Activated naive CD4-positive, alpha-beta T cell treated with anti-CD3 and anti-CD28 coated beads, Interleukin-2, amount 50 U/mL, for 24 hours (primary cell): ENCODE measurements at regions not wholly inside any gene's neighbourhood (a gene's known extent, or its start where the extent isn't known, plus 50 kb on each side); places are given as distances from the start of the nearest gene placed in this dataset.
"Not testable (repeated sequence)": the region's sequence is repeated elsewhere in the genome, so short reads cannot be mapped to it uniquely, and the experiment has no call there.

ENCODE experiments used
- H3K27ac Mint-ChIP-seq: one replicate; pipeline ENCODE4 v1.8.0; 2021; ENCODE audit warnings: mild to moderate bottlenecking, mixed read lengths
- H3K27me3 Mint-ChIP-seq: one replicate; pipeline ENCODE4 v1.8.0; 2021; ENCODE audit warnings: mixed read lengths
- H3K36me3 Mint-ChIP-seq: one replicate; pipeline ENCODE4 v1.8.0; 2021; ENCODE audit warnings: mixed read lengths
- H3K4me1 Mint-ChIP-seq: one replicate; pipeline ENCODE4 v1.8.0; 2021; ENCODE audit warnings: mixed read lengths
- H3K4me3 Mint-ChIP-seq: one replicate; pipeline ENCODE4 v1.8.0; 2021; ENCODE audit warnings: mild to moderate bottlenecking, mixed read lengths
- H3K9me3 Mint-ChIP-seq: one replicate; pipeline ENCODE4 v1.8.0; 2021; ENCODE audit warnings: mixed read lengths

GRCh38 chr11:81987829-81988472 lies 745.7 kb downstream of the FAM181B start:
- peaks cover 14% of the 10 kb centered on the region for H3K9me3 Mint-ChIP-seq
- peaks cover 3% of the 10 kb centered on the region for H3K36me3 Mint-ChIP-seq
- H3K27ac Mint-ChIP-seq = no peak overlapping the region
- H3K27me3 Mint-ChIP-seq = no peaks in the 10 kb centered on the region
- no peaks in the 10 kb centered on the region for H3K4me1 Mint-ChIP-seq
- no peak overlapping the region for H3K4me3 Mint-ChIP-seq

- no peaks in the 10 kb centered on the region for H3K4me1 Mint-ChIP-seq
- H3K27me3 Mint-ChIP-seq = no peaks in the 10 kb centered on the region
- no peak overlapping the region for H3K27ac Mint-ChIP-seq
- peaks cover 3% of the 10 kb centered on the region for H3K36me3 Mint-ChIP-seq
- H3K9me3 Mint-ChIP-seq = peaks cover 14% of the 10 kb centered on the region
- no peak overlapping the region for H3K4me3 Mint-ChIP-seq
Observed at GRCh38 chr11:81986556-81987161, 747.0 kb downstream of the FAM181B start.

- Mint-ChIP-seq H3K4me1 (no peaks in the 10 kb centered on the region), H3K27ac (no peak overlapping the region), H3K27me3 (no peaks in the 10 kb centered on the region), H3K9me3 (peaks cover 9% of the 10 kb centered on the region), H3K4me3 (no peak overlapping the region), H3K36me3 (no peaks in the 10 kb centered on the region)
Observed at GRCh38 chr11:81979448-81979847, 754.2 kb downstream of the FAM181B start.

- no peaks in the 10 kb centered on the region for H3K27me3 Mint-ChIP-seq
- peaks cover 7% of the 10 kb centered on the region for H3K9me3 Mint-ChIP-seq
- H3K27ac Mint-ChIP-seq = no peak overlapping the region
- H3K36me3 Mint-ChIP-seq = no peaks in the 10 kb centered on the region
- H3K4me3 Mint-ChIP-seq = no peak overlapping the region
- no peaks in the 10 kb centered on the region for H3K4me1 Mint-ChIP-seq
Observed at GRCh38 chr11:81975261-81975900, 758.3 kb downstream of the FAM181B start.

- no peaks in the 10 kb centered on the region for H3K9me3 Mint-ChIP-seq
- no peaks in the 10 kb centered on the region for H3K4me1 Mint-ChIP-seq
- H3K27me3 Mint-ChIP-seq = no peaks in the 10 kb centered on the region
- no peak overlapping the region for H3K27ac Mint-ChIP-seq
- no peak overlapping the region for H3K4me3 Mint-ChIP-seq
- H3K36me3 Mint-ChIP-seq = no peaks in the 10 kb centered on the region
Observed at GRCh38 chr11:81970886-81971285, 762.8 kb downstream of the FAM181B start.

- Mint-ChIP-seq H3K4me3 (no peak overlapping the region), H3K4me1 (peaks cover 17% of the 10 kb centered on the region), H3K27ac (no peak overlapping the region), H3K9me3 (no peaks in the 10 kb centered on the region), H3K27me3 (no peaks in the 10 kb centered on the region), H3K36me3 (no peaks in the 10 kb centered on the region)
Observed at GRCh38 chr11:81967242-81967641, 766.4 kb downstream of the FAM181B start.

- no peaks in the 10 kb centered on the region for H3K9me3 Mint-ChIP-seq
- no peak overlapping the region for H3K4me3 Mint-ChIP-seq
- H3K27me3 Mint-ChIP-seq = no peaks in the 10 kb centered on the region
- H3K36me3 Mint-ChIP-seq = no peaks in the 10 kb centered on the region
- H3K27ac Mint-ChIP-seq = no peak overlapping the region
- H3K4me1 Mint-ChIP-seq = peaks cover 17% of the 10 kb centered on the region
Observed at GRCh38 chr11:81966340-81966739, 767.3 kb downstream of the FAM181B start.

GRCh38 chr11:81963018-81963417 lies 770.6 kb downstream of the FAM181B start:
- peaks cover 27% of the 10 kb centered on the region for H3K4me1 Mint-ChIP-seq
- peak overlapping the region; percentile 36 for H3K27ac Mint-ChIP-seq
- H3K36me3 Mint-ChIP-seq = no peaks in the 10 kb centered on the region
- H3K4me3 Mint-ChIP-seq = peak overlapping the region; percentile 3
- H3K27me3 Mint-ChIP-seq = no peaks in the 10 kb centered on the region
- no peaks in the 10 kb centered on the region for H3K9me3 Mint-ChIP-seq

- Mint-ChIP-seq H3K27ac (no peak overlapping the region), H3K4me3 (no peak overlapping the region), H3K27me3 (no peaks in the 10 kb centered on the region), H3K9me3 (peaks cover 5% of the 10 kb centered on the region), H3K36me3 (peaks cover 3% of the 10 kb centered on the region), H3K4me1 (peaks cover 27% of the 10 kb centered on the region)
Observed at GRCh38 chr11:81960443-81960842, 773.2 kb downstream of the FAM181B start.

GRCh38 chr11:81959341-81959740 lies 774.3 kb downstream of the FAM181B start:
- Mint-ChIP-seq H3K36me3 (peaks cover 3% of the 10 kb centered on the region), H3K4me1 (peaks cover 26% of the 10 kb centered on the region), H3K27ac (peak overlapping the region; percentile 6), H3K9me3 (peaks cover 5% of the 10 kb centered on the region), H3K4me3 (no peak overlapping the region), H3K27me3 (no peaks in the 10 kb centered on the region)

- not testable (repeated sequence) for H3K36me3 Mint-ChIP-seq, H3K4me1 Mint-ChIP-seq, H3K4me3 Mint-ChIP-seq, H3K27ac Mint-ChIP-seq, H3K27me3 Mint-ChIP-seq, H3K9me3 Mint-ChIP-seq
Observed at GRCh38 chr11:81954301-81954700, 779.4 kb downstream of the FAM181B start.

GRCh38 chr11:81946831-81947230 lies 786.8 kb downstream of the FAM181B start:
- H3K4me3 Mint-ChIP-seq = no peak overlapping the region
- no peaks in the 10 kb centered on the region for H3K9me3 Mint-ChIP-seq
- no peaks in the 10 kb centered on the region for H3K4me1 Mint-ChIP-seq
- H3K27ac Mint-ChIP-seq = no peak overlapping the region
- H3K27me3 Mint-ChIP-seq = no peaks in the 10 kb centered on the region
- no peaks in the 10 kb centered on the region for H3K36me3 Mint-ChIP-seq

GRCh38 chr11:81942646-81943045 lies 791.0 kb downstream of the FAM181B start:
- H3K36me3 Mint-ChIP-seq = no peaks in the 10 kb centered on the region
- H3K9me3 Mint-ChIP-seq = no peaks in the 10 kb centered on the region
- no peaks in the 10 kb centered on the region for H3K27me3 Mint-ChIP-seq
- H3K27ac Mint-ChIP-seq = no peak overlapping the region
- no peak overlapping the region for H3K4me3 Mint-ChIP-seq
- H3K4me1 Mint-ChIP-seq = no peaks in the 10 kb centered on the region

GRCh38 chr11:81941998-81942397 lies 791.7 kb downstream of the FAM181B start:
- Mint-ChIP-seq H3K27ac (no peak overlapping the region), H3K9me3 (no peaks in the 10 kb centered on the region), H3K4me3 (no peak overlapping the region), H3K27me3 (no peaks in the 10 kb centered on the region), H3K36me3 (no peaks in the 10 kb centered on the region), H3K4me1 (no peaks in the 10 kb centered on the region)

- no peaks in the 10 kb centered on the region for H3K27me3 Mint-ChIP-seq
- H3K9me3 Mint-ChIP-seq = no peaks in the 10 kb centered on the region
- H3K4me3 Mint-ChIP-seq = no peak overlapping the region
- H3K4me1 Mint-ChIP-seq = no peaks in the 10 kb centered on the region
- no peaks in the 10 kb centered on the region for H3K36me3 Mint-ChIP-seq
- no peak overlapping the region for H3K27ac Mint-ChIP-seq
Observed at GRCh38 chr11:81932303-81932702, 801.4 kb downstream of the FAM181B start.

GRCh38 chr11:81920205-81920604 lies 813.5 kb downstream of the FAM181B start:
- no peaks in the 10 kb centered on the region for H3K36me3 Mint-ChIP-seq
- H3K27ac Mint-ChIP-seq = no peak overlapping the region
- H3K27me3 Mint-ChIP-seq = no peaks in the 10 kb centered on the region
- no peak overlapping the region for H3K4me3 Mint-ChIP-seq
- H3K9me3 Mint-ChIP-seq = no peaks in the 10 kb centered on the region
- H3K4me1 Mint-ChIP-seq = no peaks in the 10 kb centered on the region
